HepG2 (cell line): ENCODE measurements at regions not wholly inside any gene's neighbourhood (a gene's known extent, or its start where the extent isn't known, plus 50 kb on each side); places are given as distances from the start of the nearest gene placed in this dataset.

Experiments used
- ATAC-seq: fragments of 200-7000 bp; cut with Tn5 transposase; 3 replicates; pipeline ENCODE4 v1.9.1; 2020; ENCODE audit warnings: mild to moderate bottlenecking, moderate library complexity
- BruUV-seq: library from RNA; stranded (reverse); fragments of 400-500 nt; replicated peaks from 2 replicates; lab custom pipeline; 2021; lab: Mats Ljungman, UMichigan
- CTCF ChIA-PET: fragments of 300-600 bp; formaldehyde crosslinking; extraction: SDS; loops from one replicate; lab custom pipeline; 2021; ENCODE audit warnings: low total read pairs, inconsistent platforms, low intra/inter-chr PET ratio; lab: Yijun Ruan, JAX
- POLR2A ChIA-PET: fragments of 350-600 bp; sonication (Branson Sonifier 250); formaldehyde crosslinking; loops from one replicate; lab custom pipeline; 2020; ENCODE audit warnings: antibody characterized with exemption, inconsistent platforms; lab: Yijun Ruan, JAX
- DNase-seq: peaks from one replicate; pipeline ENCODE4 v3.0.0-alpha.2; 2015; ENCODE audit warnings: low spot score
- FAIRE-seq: peaks from 3 replicates; lab custom pipeline; 2011; peaks lifted over from hg19 to GRCh38; lab: Jason Lieb, UNC
- H2AFZ ChIP-seq: one replicate; pipeline ENCODE4 v1.6.1; 2011; ENCODE audit warnings: low read length, inconsistent platforms
- H3K27ac ChIP-seq: fragments of 300-600 bp; 3 replicates; pipeline ENCODE4 v1.8.0; 2011; ENCODE audit warnings: mixed run types, mild to moderate bottlenecking, mixed read lengths, low read length, inconsistent platforms; ENCODE audit not compliant: insufficient read depth; ENCODE audit errors: extremely low read length
- H3K27me3 ChIP-seq, 2 experiments: fragments of 200-600 bp in 1 of 2; 2 replicates in 1 of 2; 3 replicates in 1 of 2; pipeline versions ENCODE4 v1.6.0 to v1.8.0; 2011; ENCODE audit warnings: low read length in 2 of 2, mild to moderate bottlenecking in 2 of 2, moderate library complexity in 2 of 2, inconsistent platforms in 1 of 2; ENCODE audit not compliant: insufficient read depth in 2 of 2, control insufficient read depth in 1 of 2
- H3K36me3 ChIP-seq, 2 experiments: fragments of 200-600 bp in 1 of 2; replicated peaks in 1 of 2; 2 replicates in 1 of 2; 3 replicates in 1 of 2; pipeline versions ENCODE4 v1.5.1 to v1.8.0; 2011; ENCODE audit warnings: low read length in 2 of 2, inconsistent platforms in 1 of 2; ENCODE audit not compliant: insufficient read depth in 2 of 2, control insufficient read depth in 1 of 2
- H3K4me1 ChIP-seq: 2 replicates; pipeline ENCODE4 v1.5.1; 2012; ENCODE audit warnings: low read length, inconsistent platforms; ENCODE audit not compliant: insufficient read depth
- H3K4me2 ChIP-seq: 2 replicates; pipeline ENCODE4 v1.6.0; 2011; ENCODE audit warnings: low read depth, low read length, inconsistent platforms
- H3K4me3 ChIP-seq, 3 experiments: fragments of 200-600 bp in 1 of 3; sonication (generic), shearing (Covaris generic) in 1 of 3; replicated peaks in 1 of 3; 2 replicates each; pipeline ENCODE4 v1.5.1; 2011 to 2016; ENCODE audit warnings: low read length in 3 of 3, inconsistent platforms in 2 of 3, low read depth in 2 of 3, mild to moderate bottlenecking in 2 of 3, control low read depth in 1 of 3, mixed read lengths in 1 of 3; ENCODE audit not compliant: insufficient read depth in 1 of 3
- H3K79me2 ChIP-seq: one replicate; pipeline ENCODE4 v1.6.1; 2011; ENCODE audit warnings: low read length, inconsistent platforms; ENCODE audit not compliant: insufficient read depth
- H3K9ac ChIP-seq: 2 replicates; pipeline ENCODE4 v1.6.0; 2011; ENCODE audit warnings: mild to moderate bottlenecking, low read depth, low read length, inconsistent platforms; ENCODE audit not compliant: insufficient read depth
- H3K9me3 ChIP-seq: 2 replicates; pipeline ENCODE4 v1.5.1; 2012; ENCODE audit warnings: mild to moderate bottlenecking, low read length
- H4K20me1 ChIP-seq: 2 replicates; pipeline ENCODE4 v1.6.0; 2011; ENCODE audit warnings: inconsistent platforms, mild to moderate bottlenecking, low read length, moderate library complexity; ENCODE audit not compliant: insufficient read depth
- ATF7 ChIP-seq, 2 experiments: fragments of 450-650 bp in 1 of 2; sonication (generic) in 1 of 2; formaldehyde crosslinking in 1 of 2; IDR thresholded peaks; 2 replicates each; pipeline versions ENCODE4 v1.4.0 to v1.6.1; 2016 to 2020; ENCODE audit warnings: antibody characterized with exemption in 1 of 2, mild to moderate bottlenecking in 1 of 2, missing genetic modification reagents in 1 of 2
- ELF1 ChIP-seq: sonication (generic); formaldehyde crosslinking; IDR thresholded peaks from 2 replicates; pipeline ENCODE4 v1.4.0; 2020; ENCODE audit warnings: missing genetic modification reagents
- FOXP1 ChIP-seq, 2 experiments: fragments of 450-650 bp in 1 of 2; IDR thresholded peaks; 2 replicates each; pipeline ENCODE4 v1.6.1; 2017 to 2018; ENCODE audit warnings: antibody characterized with exemption in 1 of 2
- GZF1 ChIP-seq: sonication (generic); formaldehyde crosslinking; IDR thresholded peaks from 2 replicates; pipeline ENCODE4 v1.5.1; 2020; ENCODE audit warnings: mild to moderate bottlenecking, missing genetic modification reagents
- MAFK ChIP-seq, 2 experiments: IDR thresholded peaks in 1 of 2; conservative IDR thresholded peaks in 1 of 2; 2 replicates each; pipeline ENCODE4 v1.6.1; 2011; ENCODE audit warnings: improper control_type of control experiment in 2 of 2, low read length in 2 of 2
- MEIS2 ChIP-seq: sonication (generic); formaldehyde crosslinking; IDR thresholded peaks from 2 replicates; pipeline ENCODE4 v1.9.0; 2021; ENCODE audit warnings: mild to moderate bottlenecking, missing genetic modification reagents
- RXRA ChIP-seq: sonication (generic); formaldehyde crosslinking; IDR thresholded peaks from 2 replicates; pipeline ENCODE4 v1.5.1; 2020; ENCODE audit warnings: missing genetic modification reagents
- TBL1XR1 ChIP-seq: fragments of 150-350 bp; IDR thresholded peaks from 2 replicates; pipeline ENCODE4 v1.6.1; 2014; ENCODE audit warnings: borderline replicate concordance, low read length; ENCODE audit not compliant: partially characterized antibody
- THAP11 ChIP-seq: IDR thresholded peaks from 2 replicates; pipeline ENCODE4 v1.6.1; 2016; ENCODE audit warnings: missing biosample characterization, missing genetic modification reagents
- ZNF17 ChIP-seq: sonication (generic); formaldehyde crosslinking; IDR thresholded peaks from 2 replicates; pipeline ENCODE4 v1.5.0; 2020; ENCODE audit warnings: mild to moderate bottlenecking, missing genetic modification reagents
- ZNF607 ChIP-seq: sonication (generic); formaldehyde crosslinking; IDR thresholded peaks from 2 replicates; pipeline ENCODE4 v1.5.1; 2020; ENCODE audit warnings: missing genetic modification reagents, mild to moderate bottlenecking, borderline replicate concordance
- ZNF646 ChIP-seq: sonication (generic); formaldehyde crosslinking; IDR thresholded peaks from 2 replicates; pipeline ENCODE4 v1.9.0; 2021; ENCODE audit warnings: mild to moderate bottlenecking, missing genetic modification reagents
- WGBS: methylation state at CpG from one replicate; pipeline ENCODE4 v1.1.6; 2017; ENCODE audit warnings: low lambda C conversion rate; 5-methylcytosine and 5-hydroxymethylcytosine counted together
- in situ Hi-C: cut with HindIII; loops from 2 replicates; pipeline ENCODE4 v1.10.0; 2017; ENCODE audit warnings: low pct_unique_long_range_greater_than_20kb; ENCODE audit not compliant: extremely low pct_ligation_motif_present
- intact Hi-C: fragments of 100-400 bp; cut with micrococcal nuclease; formaldehyde crosslinking; loops from one replicate; pipeline ENCODE4 v1.10.0; 2022; ENCODE audit not compliant: unreplicated experiment
- TF ChIP-seq, protein P1 (sequence below): sonication (generic); formaldehyde crosslinking; IDR thresholded peaks from 2 replicates; pipeline ENCODE4 v1.8.1; 2023; ENCODE audit warnings: mild to moderate bottlenecking, moderate library complexity, missing genetic modification reagents

- no peak for TF ChIP-seq MEIS2
- no peak for TF ChIP-seq ZNF646 (CRISPR knock-in tag)
- TF ChIP-seq TBL1XR1: no peak
- no peak for TF ChIP-seq ATF7 (IDR thresholded peaks at IDR 0.05)
- no peak for TF ChIP-seq ATF7 (CRISPR knock-in tag; IDR thresholded peaks at IDR 0.05)
- TF ChIP-seq FOXP1 (IDR thresholded peaks at IDR 0.05): no peak
- no peak for TF ChIP-seq FOXP1 (CRISPR knock-in tag; IDR thresholded peaks at IDR 0.05)
- TF ChIP-seq MAFK (conservative IDR thresholded peaks at IDR 0.05 in 1 of 2, IDR thresholded peaks at IDR 0.05 in 1 of 2; ENCODE audit: low read length in 2 of 2): peak; percentile 69 to 75
- TF ChIP-seq RXRA: no peak
Measured at GRCh38 chr4:111778543-111778942, 366.7 kb upstream of the FAM241A start (continued).

- ChIA-PET POLR2A (no interaction called here), CTCF (no interaction called here)
- in situ Hi-C loops: no loop called here
- Histone ChIP-seq H3K36me3 (no peaks in the 10 kb centered on the region), H4K20me1 (no peaks in the 10 kb centered on the region), H2AFZ (no peak overlapping the region), H3K4me2 (no peak overlapping the region), H3K9me3 (no peaks in the 10 kb centered on the region), H3K27me3 (no peaks in the 10 kb centered on the region; a peak in 1 of 5 replicates), H3K27ac (no peak overlapping the region), H3K4me1 (no peaks in the 10 kb centered on the region), H3K9ac (no peak overlapping the region), H3K4me3 (no peak overlapping the region), H3K79me2 (no peaks in the 10 kb centered on the region)
- WGBS: 45% methylated on average over 2 of the region's 2 CpGs
- no peak for DNase-seq
- TF ChIP-seq, protein P1, sequence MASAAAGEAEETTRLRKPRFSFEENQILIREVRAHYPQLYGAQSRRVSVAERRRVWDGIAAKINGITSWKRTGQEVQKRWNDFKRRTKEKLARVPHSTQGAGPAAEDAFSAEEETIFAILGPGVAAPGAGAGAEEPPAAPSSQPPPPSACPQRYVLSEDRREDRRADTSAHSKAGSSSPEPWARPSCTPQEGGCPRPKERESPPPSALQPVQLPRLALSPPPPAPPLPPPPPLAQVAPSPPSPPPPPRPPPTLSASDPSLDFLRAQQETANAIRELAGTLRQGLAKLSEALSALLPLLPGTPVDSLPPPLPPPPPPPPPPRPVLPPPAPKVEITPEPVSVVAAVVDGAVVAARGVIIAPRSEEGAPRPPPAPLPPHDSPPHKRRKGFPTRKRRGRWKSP (CRISPR knock-in tag): no peak
- TF ChIP-seq ELF1 (CRISPR knock-in tag): no peak
- no peak for TF ChIP-seq ZNF607
- no peak for TF ChIP-seq THAP11
- TF ChIP-seq GZF1 (CRISPR knock-in tag): no peak
- TF ChIP-seq ZNF17 (CRISPR knock-in tag): no peak
- no TSS peak for BruUV-seq
- no peak for ATAC-seq
- intact Hi-C loops: no loop called here
- no peak for FAIRE-seq
Measured at GRCh38 chr4:111780965-111781364, 364.3 kb upstream of the FAM241A start.
